HEK293 (cell line): ENCODE measurements at regions not wholly inside any gene's neighbourhood (a gene's known extent, or its start where the extent isn't known, plus 50 kb on each side); places are given as distances from the start of the nearest gene placed in this dataset.

Source experiments
- CTCF ChIA-PET: fragments of 350-600 bp; formaldehyde crosslinking; extraction: SDS; loops from one replicate; lab custom pipeline; 2021; ENCODE audit warnings: antibody characterized with exemption; lab: Yijun Ruan, JAX
- POLR2A ChIA-PET: fragments of 300-600 bp; formaldehyde crosslinking; extraction: SDS; loops from one replicate; lab custom pipeline; 2020; ENCODE audit warnings: antibody characterized with exemption, inconsistent platforms; lab: Yijun Ruan, JAX
- H3K27ac ChIP-seq: fragments of 200-500 bp; sonication (Bioruptor generic); 2 replicates; pipeline ENCODE4 v1.5.1; 2014; ENCODE audit warnings: low read depth, low read length, control low read depth, inconsistent platforms; ENCODE audit errors: extremely low read depth
- H3K36me3 ChIP-seq, 2 experiments: fragments of 200-500 bp in 1 of 2; sonication (Bioruptor generic) in 1 of 2; 1 replicate in 1 of 2; 2 replicates in 1 of 2; pipeline ENCODE4 v1.5.1; 2014 to 2017; ENCODE audit warnings: inconsistent platforms in 2 of 2, low read length in 2 of 2; ENCODE audit not compliant: control insufficient read depth in 2 of 2, insufficient read depth in 1 of 2
- H3K4me1 ChIP-seq: fragments of 200-500 bp; sonication (Bioruptor generic); 2 replicates; pipeline ENCODE4 v1.5.1; 2014; ENCODE audit warnings: mild to moderate bottlenecking, low read length, inconsistent platforms; ENCODE audit not compliant: control insufficient read depth, insufficient read depth
- H3K4me3 ChIP-seq: 2 replicates; pipeline ENCODE4 v1.5.1; 2011; ENCODE audit warnings: low read depth, mild to moderate bottlenecking, control low read depth, low read length, moderate library complexity
- H3K9me3 ChIP-seq: fragments of 200-500 bp; sonication (Bioruptor generic); 2 replicates; pipeline ENCODE4 v1.5.1; 2014; ENCODE audit warnings: low read depth, low read length, inconsistent platforms; ENCODE audit not compliant: control insufficient read depth, insufficient read depth
- BCL11B ChIP-seq: fragments of 450-650 bp; formaldehyde crosslinking; IDR thresholded peaks from 2 replicates; pipeline ENCODE4 v1.5.1; 2016; ENCODE audit warnings: low read depth, missing biosample characterization, missing genetic modification characterization
- OSR2 ChIP-seq: fragments of 450-650 bp; formaldehyde crosslinking; IDR thresholded peaks from 2 replicates; pipeline ENCODE4 v1.5.1; 2016; ENCODE audit warnings: missing biosample characterization, missing genetic modification characterization
- ZBTB44 ChIP-seq: fragments of 450-650 bp; IDR thresholded peaks from 2 replicates; pipeline ENCODE4 v1.5.1; 2018; ENCODE audit warnings: missing biosample characterization, mild to moderate bottlenecking, missing genetic modification characterization
- ZNF157 ChIP-seq: fragments of 450-650 bp; formaldehyde crosslinking; IDR thresholded peaks from 2 replicates; pipeline ENCODE4 v1.5.1; 2016; ENCODE audit warnings: missing biosample characterization, missing genetic modification characterization
- ZNF202 ChIP-seq: fragments of 450-650 bp; formaldehyde crosslinking; IDR thresholded peaks from 2 replicates; pipeline ENCODE4 v1.5.1; 2016; ENCODE audit warnings: missing biosample characterization, missing genetic modification characterization, borderline replicate concordance
- ZNF211 ChIP-seq: fragments of 450-650 bp; formaldehyde crosslinking; IDR thresholded peaks from 2 replicates; pipeline ENCODE4 v1.5.1; 2016; ENCODE audit warnings: low read depth, missing biosample characterization, missing genetic modification characterization
- ZNF214 ChIP-seq: fragments of 450-650 bp; formaldehyde crosslinking; IDR thresholded peaks from 2 replicates; pipeline ENCODE4 v1.5.1; 2017; ENCODE audit warnings: missing biosample characterization, mild to moderate bottlenecking, missing genetic modification characterization, borderline replicate concordance
- ZNF26 ChIP-seq: fragments of 450-650 bp; formaldehyde crosslinking; IDR thresholded peaks from 2 replicates; pipeline ENCODE4 v1.5.1; 2016; ENCODE audit warnings: missing biosample characterization, missing genetic modification characterization
- ZNF311 ChIP-seq: fragments of 450-650 bp; formaldehyde crosslinking; IDR thresholded peaks from 2 replicates; pipeline ENCODE4 v1.5.1; 2017; ENCODE audit warnings: missing biosample characterization, missing genetic modification characterization, borderline replicate concordance
- ZNF324 ChIP-seq: fragments of 450-650 bp; formaldehyde crosslinking; IDR thresholded peaks from 2 replicates; pipeline ENCODE4 v1.5.1; 2016; ENCODE audit warnings: missing biosample characterization, missing genetic modification characterization
- ZNF37A ChIP-seq: fragments of 450-650 bp; IDR thresholded peaks from 2 replicates; pipeline ENCODE4 v1.5.1; 2018; ENCODE audit warnings: missing biosample characterization, missing genetic modification characterization
- ZNF571 ChIP-seq: fragments of 450-650 bp; formaldehyde crosslinking; IDR thresholded peaks from 2 replicates; pipeline ENCODE4 v1.5.0; 2017; ENCODE audit warnings: missing biosample characterization, missing genetic modification characterization
- ZNF610 ChIP-seq: fragments of 450-650 bp; formaldehyde crosslinking; IDR thresholded peaks from 2 replicates; pipeline ENCODE4 v1.5.1; 2016; ENCODE audit warnings: missing biosample characterization, missing genetic modification characterization, borderline replicate concordance
- ZNF621 ChIP-seq: fragments of 450-650 bp; formaldehyde crosslinking; IDR thresholded peaks from 2 replicates; pipeline ENCODE4 v1.5.1; 2017; ENCODE audit warnings: missing biosample characterization, missing genetic modification characterization
- ZNF645 ChIP-seq: fragments of 450-650 bp; formaldehyde crosslinking; IDR thresholded peaks from 2 replicates; pipeline ENCODE4; 2016; ENCODE audit warnings: missing biosample characterization, missing genetic modification characterization
- ZNF837 ChIP-seq: fragments of 450-650 bp; formaldehyde crosslinking; IDR thresholded peaks from 2 replicates; pipeline ENCODE4 v1.5.1; 2016; ENCODE audit warnings: missing biosample characterization, missing genetic modification characterization
- ZNF843 ChIP-seq: fragments of 450-650 bp; formaldehyde crosslinking; IDR thresholded peaks from 2 replicates; pipeline ENCODE4 v1.5.1; 2016; ENCODE audit warnings: missing biosample characterization, missing genetic modification characterization
- TF ChIP-seq, protein P1 (sequence below): fragments of 450-650 bp; formaldehyde crosslinking; IDR thresholded peaks from 2 replicates; pipeline ENCODE4 v1.5.1; 2017; ENCODE audit warnings: missing biosample characterization, missing genetic modification characterization
- TF ChIP-seq, protein P2 (sequence below): fragments of 450-650 bp; IDR thresholded peaks from 2 replicates; pipeline ENCODE4 v1.5.1; 2018; ENCODE audit warnings: missing biosample characterization, missing genetic modification characterization
- TF ChIP-seq, protein P3 (sequence below): fragments of 450-650 bp; formaldehyde crosslinking; IDR thresholded peaks from 2 replicates; pipeline ENCODE4 v1.5.1; 2016; ENCODE audit warnings: missing biosample characterization, missing genetic modification characterization

DNA sequence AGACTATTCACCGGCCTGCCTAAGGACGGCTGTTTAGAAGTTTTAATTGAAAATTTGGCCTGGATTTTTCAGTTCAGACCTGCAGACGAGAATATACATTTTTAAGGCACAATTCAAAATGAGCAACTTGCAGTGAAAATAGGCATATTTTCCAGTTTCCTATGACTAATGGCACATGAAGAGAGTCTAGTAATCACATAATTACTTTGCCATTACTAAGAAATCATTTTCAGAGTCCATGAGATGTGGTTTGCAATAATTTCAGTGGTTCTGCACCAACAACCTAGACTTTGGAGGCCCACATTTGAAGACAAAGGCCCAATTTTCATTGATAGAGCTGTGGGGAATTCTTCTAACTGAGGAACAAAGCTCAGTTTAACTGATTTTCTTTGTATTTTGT lies 205.3 kb downstream of the SOX2 start:
- CTCF ChIA-PET, result no interaction called here
- Histone ChIP-seq H3K4me3 (no peak overlapping the region), H3K27ac (no peak overlapping the region), H3K4me1 (no peaks in the 10 kb centered on the region), H3K9me3 (no peaks in the 10 kb centered on the region), H3K36me3 (no peaks in the 10 kb centered on the region)
- TF ChIP-seq ZNF37A (tag by site-specific recombination), result no peak
- no peak for TF ChIP-seq ZNF843 (tag by site-specific recombination)
- POLR2A ChIA-PET, result no interaction called here

GRCh38 chr3:181919375-181919774 lies 207.7 kb downstream of the SOX2 start:
- H3K36me3 ChIP-seq, result no peaks in the 10 kb centered on the region
- H3K4me1 ChIP-seq, result no peaks in the 10 kb centered on the region
- no peak overlapping the region for H3K4me3 ChIP-seq
- no peak overlapping the region for H3K27ac ChIP-seq
- no peak for TF ChIP-seq ZNF211 (tag by site-specific recombination)
- TF ChIP-seq ZNF202 (tag by site-specific recombination), result no peak
- TF ChIP-seq OSR2, result no peak
- TF ChIP-seq ZNF324 (tag by site-specific recombination), result no peak
- TF ChIP-seq, protein P1, sequence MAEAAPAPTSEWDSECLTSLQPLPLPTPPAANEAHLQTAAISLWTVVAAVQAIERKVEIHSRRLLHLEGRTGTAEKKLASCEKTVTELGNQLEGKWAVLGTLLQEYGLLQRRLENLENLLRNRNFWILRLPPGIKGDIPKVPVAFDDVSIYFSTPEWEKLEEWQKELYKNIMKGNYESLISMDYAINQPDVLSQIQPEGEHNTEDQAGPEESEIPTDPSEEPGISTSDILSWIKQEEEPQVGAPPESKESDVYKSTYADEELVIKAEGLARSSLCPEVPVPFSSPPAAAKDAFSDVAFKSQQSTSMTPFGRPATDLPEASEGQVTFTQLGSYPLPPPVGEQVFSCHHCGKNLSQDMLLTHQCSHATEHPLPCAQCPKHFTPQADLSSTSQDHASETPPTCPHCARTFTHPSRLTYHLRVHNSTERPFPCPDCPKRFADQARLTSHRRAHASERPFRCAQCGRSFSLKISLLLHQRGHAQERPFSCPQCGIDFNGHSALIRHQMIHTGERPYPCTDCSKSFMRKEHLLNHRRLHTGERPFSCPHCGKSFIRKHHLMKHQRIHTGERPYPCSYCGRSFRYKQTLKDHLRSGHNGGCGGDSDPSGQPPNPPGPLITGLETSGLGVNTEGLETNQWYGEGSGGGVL, result no peak
- no peak for TF ChIP-seq BCL11B (tag by site-specific recombination)
- no peak for TF ChIP-seq ZNF311 (tag by site-specific recombination)
- no peaks in the 10 kb centered on the region for H3K9me3 ChIP-seq
- CTCF ChIA-PET, result interaction anchor here (0.6 to 0.7 kb wide), 2 partner anchors 15 to 179 kb away, joined by 3 to 9 read pairs; no protein-coding TSS in a partner anchor
- POLR2A ChIA-PET, result no interaction called here

- ChIA-PET POLR2A (no interaction called here), CTCF (no interaction called here)
- Histone ChIP-seq H3K9me3 (no peaks in the 10 kb centered on the region), H3K27ac (no peak overlapping the region), H3K36me3 (no peaks in the 10 kb centered on the region), H3K4me1 (no peaks in the 10 kb centered on the region), H3K4me3 (no peak overlapping the region)
- no peak for TF ChIP-seq ZNF26 (tag by site-specific recombination)
- TF ChIP-seq ZNF837 (tag by site-specific recombination), result no peak
- TF ChIP-seq, protein P2, sequence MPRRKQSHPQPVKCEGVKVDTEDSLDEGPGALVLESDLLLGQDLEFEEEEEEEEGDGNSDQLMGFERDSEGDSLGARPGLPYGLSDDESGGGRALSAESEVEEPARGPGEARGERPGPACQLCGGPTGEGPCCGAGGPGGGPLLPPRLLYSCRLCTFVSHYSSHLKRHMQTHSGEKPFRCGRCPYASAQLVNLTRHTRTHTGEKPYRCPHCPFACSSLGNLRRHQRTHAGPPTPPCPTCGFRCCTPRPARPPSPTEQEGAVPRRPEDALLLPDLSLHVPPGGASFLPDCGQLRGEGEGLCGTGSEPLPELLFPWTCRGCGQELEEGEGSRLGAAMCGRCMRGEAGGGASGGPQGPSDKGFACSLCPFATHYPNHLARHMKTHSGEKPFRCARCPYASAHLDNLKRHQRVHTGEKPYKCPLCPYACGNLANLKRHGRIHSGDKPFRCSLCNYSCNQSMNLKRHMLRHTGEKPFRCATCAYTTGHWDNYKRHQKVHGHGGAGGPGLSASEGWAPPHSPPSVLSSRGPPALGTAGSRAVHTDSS, result no peak
- TF ChIP-seq ZNF157, result no peak
- no peak for TF ChIP-seq ZBTB44 (tag by site-specific recombination)
- TF ChIP-seq ZNF610 (tag by site-specific recombination), result no peak
- TF ChIP-seq ZNF645 (tag by site-specific recombination), result no peak
- TF ChIP-seq ZNF214 (tag by site-specific recombination), result no peak
- TF ChIP-seq ZNF571, result no peak
- no peak for TF ChIP-seq ZNF621 (tag by site-specific recombination)
- TF ChIP-seq, protein P3, sequence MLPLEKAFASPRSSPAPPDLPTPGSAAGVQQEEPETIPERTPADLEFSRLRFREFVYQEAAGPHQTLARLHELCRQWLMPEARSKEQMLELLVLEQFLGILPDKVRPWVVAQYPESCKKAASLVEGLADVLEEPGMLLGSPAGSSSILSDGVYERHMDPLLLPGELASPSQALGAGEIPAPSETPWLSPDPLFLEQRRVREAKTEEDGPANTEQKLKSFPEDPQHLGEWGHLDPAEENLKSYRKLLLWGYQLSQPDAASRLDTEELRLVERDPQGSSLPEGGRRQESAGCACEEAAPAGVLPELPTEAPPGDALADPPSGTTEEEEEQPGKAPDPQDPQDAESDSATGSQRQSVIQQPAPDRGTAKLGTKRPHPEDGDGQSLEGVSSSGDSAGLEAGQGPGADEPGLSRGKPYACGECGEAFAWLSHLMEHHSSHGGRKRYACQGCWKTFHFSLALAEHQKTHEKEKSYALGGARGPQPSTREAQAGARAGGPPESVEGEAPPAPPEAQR (tag by site-specific recombination), result no peak
Observed at GRCh38 chr3:181920409-181920808, 208.7 kb downstream of the SOX2 start.
